NCI-H146 treated with DMSO at 0.1 percent for 48 hours (cell line): ENCODE measurements at regions not wholly inside any gene's neighbourhood (a gene's known extent, or its start where the extent isn't known, plus 50 kb on each side); places are given as distances from the start of the nearest gene placed in this dataset.

Experiments used
- DNase-seq: peaks from one replicate; lab custom pipeline; 2025; ENCODE audit not compliant: unreplicated experiment; lab: John Stamatoyannopoulos, UW

DNA sequence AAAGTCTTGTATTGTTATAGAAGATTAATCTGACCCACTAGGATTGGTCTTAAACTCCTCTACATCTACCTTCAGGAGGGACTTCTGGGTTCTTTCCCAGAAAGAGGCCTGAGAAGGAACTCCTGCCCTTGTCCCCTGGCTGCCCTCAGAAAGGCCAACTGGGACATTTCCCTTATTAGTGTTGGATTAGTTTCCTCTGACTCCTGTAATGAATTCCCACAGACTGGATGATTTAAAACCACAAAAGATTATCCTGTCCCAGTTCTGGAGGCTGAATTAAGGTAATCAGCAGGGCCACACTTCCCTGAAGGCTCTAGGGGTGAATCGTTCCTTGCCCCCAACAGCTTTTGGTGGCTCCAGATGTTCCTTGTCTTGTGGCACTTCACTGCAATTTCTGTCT is 102.8 kb upstream of the NMNAT3 start:
- no peak for DNase-seq

DNA sequence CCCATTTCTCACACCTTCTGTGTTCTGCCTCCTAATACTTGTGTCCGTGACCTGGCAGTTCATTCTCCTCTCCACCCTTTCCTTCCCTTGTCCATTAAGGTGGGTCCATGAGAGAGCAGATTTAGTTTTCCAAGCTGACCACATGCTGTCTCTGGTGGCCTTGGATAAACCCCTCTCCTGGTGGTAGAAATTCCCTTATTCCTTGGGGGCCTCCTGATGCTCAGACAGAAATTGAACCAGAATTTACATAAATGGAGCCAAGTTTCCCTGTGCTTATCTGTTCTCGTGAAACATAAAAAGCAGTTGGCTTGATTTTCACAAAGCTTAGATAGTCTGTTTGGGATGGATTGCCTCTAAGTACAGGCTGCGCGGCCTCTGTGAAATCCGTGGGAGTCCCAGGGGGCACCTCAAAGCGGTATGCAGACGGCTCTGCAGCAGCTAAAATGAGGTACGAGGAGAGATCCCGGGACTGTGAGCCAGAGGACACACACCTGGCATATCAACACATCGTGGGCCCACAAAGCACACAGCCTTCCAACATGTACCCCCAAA is 101.0 kb upstream of the NMNAT3 start:
- DNase-seq: no peak

DNA sequence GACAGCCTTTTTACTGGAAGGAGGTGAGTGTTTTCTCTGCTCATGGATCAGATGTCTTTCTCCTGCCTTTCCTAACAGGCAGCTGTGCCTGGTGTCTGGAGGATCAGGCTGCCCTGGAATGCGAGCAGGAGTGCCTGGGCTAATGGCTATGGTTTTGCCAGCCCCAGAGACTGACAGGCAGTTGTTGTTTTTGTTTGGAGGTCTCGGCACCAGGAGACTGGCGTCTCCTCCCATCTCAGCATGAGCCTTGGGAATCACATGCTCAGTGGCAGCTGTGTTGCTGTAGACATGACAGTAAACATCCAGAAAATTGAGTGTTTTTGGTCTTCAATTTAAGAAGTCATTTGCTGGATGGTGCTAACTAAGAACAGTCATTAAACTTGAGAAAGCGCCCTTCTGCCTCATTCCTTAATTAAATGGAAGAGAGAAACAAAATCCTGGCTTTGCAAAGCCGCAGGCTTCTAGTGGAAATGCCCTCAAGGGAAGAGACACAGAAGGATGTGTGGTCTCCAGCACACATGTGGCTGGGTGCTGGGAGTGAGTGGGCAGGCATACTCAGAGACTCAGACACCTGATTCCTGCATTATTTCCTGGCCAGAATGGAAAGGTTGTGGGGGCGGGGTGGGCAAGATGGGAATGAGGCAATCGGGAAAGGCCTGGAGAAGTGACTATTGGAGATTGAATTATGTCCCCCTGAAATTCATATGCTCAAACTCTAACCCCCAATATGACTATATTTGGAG is 97.0 kb upstream of the NMNAT3 start:
- DNase-seq: peak; percentile 42

DNA sequence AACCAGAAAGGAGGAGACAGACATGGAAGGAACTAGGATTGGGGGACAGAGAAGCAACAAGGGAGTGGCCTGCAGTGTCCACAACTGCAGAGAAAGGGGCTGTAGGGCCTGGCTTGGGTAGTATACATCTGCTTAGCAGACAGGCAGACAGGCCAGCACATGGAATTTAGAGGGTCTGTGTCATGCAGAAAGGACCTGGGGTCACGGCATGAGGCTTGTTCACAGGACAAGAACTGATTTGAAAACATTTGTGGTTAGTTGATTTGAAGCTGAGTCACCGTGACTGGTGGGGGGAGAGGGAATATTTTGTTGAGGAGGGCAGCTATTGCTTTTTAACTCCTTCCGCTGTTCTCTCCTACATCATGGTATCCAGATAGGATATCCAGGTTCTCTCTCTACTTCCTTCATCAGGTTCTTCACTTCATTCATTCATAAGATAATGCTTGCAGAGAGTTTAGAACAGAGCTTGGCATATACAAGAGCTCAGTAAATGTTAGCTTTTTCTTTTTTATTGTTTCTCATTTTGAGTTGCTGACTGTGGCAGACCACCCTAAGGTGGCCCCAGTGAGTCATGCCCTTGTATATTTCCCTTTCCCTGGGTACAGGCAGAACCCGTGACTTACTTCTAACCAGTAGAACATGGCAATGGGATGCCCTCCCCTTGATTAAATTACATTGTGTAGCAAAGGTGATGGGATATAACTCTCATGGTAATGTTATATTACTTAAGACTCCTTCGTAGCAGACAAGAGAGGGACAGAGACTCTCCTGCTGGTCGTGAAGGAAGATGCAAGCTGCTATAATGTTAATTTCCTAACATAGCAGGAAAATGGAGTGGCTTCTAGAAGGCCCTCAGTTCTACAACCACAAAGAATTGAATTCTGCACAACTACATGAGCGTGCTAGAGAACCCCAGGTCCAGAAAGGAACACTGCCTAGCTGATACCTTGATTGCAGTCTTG is 95.0 kb upstream of the NMNAT3 start:
- no peak for DNase-seq

DNA sequence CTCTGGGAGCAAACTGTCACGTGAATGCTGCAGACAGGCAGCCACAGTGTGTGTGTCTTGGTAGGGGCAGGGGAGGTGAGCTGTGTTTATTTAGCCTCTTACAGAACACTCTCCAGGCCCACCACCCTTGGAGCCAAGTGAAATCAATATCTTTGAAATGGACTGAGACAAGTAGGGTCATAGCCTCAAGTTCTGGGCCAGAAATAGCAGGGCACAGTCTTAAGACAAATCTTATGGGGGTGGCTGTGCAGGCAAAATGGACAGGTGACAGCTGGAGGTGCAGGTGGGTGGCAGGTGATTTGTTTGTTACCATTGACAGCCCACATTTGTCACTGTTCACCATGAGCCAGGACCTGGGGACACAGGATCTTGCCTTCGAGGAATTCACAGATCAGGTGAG is 93.6 kb upstream of the NMNAT3 start:
- DNase-seq: peak; percentile 26

DNA sequence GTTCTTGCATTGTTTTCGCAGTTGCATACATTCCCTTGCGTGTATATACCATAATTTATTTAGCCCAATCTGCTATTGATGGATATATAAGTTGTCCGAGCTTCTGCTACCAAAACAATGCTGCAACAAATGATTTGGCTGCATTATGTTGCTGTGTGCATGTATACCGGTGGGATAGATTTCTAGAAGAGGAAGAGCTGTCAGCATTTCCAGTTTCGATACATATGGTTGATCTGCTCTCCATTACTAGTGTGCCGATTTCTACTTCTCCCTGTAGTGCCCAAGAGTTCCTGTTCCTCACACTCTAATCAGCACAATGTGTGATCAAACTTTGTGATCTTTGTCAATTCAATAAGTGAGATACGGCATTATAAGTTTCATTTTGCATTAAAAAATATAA is 92.8 kb upstream of the NMNAT3 start:
- DNase-seq: no peak

DNA sequence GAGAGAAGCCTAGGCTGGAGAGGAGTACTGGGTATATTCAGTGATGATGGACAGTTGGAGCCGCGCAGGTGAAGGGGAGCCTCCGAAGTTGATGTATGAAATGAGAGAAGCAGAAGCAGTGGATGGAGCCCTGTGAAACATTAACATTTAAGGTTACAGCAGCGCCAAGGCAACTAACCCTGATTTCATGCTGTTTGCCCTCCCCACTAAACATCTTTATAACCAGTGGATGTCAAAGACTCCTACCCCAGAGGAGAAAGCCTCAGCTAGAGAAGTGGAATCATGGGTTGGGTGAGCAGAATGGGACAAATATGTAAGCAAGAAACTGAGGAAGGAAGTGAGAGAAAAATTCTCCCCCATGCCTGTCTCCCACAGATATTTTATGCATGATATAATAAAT is 92.0 kb upstream of the NMNAT3 start:
- no peak for DNase-seq

DNA sequence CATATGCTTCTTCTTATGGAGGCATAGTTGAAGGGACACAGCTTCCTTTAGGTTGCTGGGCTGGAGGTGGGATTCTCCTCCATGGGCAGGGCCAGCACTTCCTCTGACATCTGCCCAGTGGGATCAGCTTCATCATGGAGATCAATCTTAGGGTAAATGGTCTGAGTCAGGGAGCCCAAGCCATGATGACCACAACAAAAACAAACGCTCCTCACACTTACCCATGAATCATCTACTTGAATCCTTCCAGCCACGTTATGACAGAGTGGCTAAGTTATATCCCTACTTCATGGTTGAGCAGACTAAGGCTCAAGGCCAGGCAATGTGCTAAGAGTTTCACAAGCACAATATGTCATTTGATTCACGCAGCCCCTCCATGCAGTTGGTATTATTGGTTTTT is 87.2 kb upstream of the NMNAT3 start:
- DNase-seq: no peak

DNA sequence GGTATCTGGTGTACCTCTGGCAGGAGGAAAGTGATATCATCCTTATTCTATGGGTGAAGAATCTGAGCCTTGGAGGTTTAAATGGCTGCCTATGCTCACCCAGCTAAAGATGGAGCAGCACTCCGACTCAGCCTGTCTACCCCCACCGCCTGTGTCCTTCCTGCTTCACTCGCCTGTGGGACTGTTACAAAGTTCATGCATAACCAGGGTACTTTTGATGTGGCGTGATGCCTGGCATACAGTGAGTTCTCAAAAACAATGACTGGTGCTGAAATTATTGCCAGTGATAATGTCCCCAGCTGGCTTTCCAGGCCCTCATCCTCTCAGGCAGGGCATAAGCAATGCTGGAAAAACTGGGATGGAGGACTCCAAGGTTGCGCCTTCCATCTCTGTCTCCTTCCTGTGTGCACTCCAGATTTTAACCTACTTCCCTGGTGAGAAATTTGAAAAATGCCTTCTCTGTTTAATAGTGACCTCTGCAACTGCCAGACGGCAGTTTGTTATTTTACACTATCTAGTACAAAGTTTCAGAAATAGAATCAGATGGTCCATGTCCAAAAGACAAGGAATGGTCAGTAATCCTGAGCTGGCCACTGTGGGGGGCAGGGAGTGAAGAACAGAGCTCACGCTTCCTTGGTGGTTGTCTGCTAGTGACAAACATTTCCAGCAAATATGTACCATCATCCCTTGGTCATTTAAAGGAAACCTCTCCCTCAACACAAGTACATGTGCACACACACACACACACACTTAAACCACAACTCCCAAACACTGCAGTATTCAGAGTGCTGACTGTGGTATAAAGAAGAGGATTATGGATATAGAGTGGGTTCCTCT is 86.5 kb upstream of the NMNAT3 start:
- no peak for DNase-seq

DNA sequence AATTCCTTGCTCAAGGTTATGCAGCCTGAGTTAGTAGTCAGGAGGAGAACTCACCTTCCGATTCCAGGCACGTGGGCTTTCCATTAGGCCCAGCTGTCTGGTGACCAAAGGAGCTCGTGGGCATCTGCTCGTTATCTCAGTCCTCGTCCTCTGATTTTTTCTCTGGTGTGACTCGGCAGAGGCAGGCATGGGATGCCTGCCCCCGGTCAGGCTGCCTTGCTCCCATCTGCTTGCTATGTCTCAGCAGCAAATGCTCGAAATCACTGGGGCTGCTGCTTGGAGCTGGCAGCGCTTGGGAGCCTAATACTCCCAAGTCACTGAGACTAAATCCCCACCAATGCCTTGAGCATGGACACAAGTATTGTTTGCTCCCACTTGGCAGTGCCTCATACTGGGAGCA is 84.5 kb upstream of the NMNAT3 start:
- DNase-seq: no peak

DNA sequence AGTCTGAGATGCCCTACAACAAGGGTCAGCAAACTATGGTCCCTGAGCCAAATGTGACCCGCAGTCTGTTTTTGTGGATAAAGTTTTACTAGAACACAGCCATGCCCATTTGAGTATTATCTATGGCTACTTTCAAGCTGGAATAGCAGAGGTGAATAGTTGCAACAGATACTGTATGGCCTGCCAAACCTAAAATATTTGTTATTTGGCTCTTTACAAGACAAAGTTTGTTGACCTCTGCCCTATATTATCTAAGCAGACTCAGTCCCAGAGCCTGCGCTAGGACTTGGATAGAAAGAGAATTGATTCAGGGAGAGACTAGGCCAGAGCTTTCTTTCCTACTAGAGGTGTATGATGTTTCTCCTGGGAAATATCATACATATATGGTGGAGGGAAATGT is 81.7 kb upstream of the NMNAT3 start:
- DNase-seq: no peak

DNA sequence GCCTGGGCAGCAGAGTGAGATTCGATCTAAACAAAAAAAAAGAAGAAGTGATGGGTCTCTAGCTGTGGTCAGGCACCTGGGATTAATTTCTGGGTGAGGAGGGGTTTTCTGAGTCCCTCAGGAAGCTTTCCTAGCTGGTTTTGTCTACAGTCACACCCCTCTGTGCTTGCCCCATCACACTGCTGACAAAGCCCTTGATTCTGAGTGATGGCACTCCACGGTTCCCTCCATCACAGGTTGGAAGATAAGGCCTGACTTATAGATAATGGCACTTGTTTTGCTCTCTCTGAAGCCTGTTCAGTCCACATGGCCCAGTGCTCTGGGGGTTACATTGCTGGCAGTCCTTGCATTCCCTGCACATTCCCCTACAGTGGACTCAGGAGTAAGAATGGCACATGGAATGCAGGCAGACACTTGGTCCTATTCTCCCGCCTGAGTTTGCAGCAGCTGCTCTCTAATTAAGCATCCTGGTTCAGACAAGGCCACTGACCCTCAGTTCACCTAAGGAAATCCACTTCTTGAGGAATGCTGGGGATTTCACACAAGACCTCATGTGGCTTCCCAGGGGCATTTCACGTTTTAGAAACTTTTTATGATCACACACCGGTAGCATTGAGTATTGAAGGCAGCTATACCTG is 81.0 kb upstream of the NMNAT3 start:
- DNase-seq: no peak

DNA sequence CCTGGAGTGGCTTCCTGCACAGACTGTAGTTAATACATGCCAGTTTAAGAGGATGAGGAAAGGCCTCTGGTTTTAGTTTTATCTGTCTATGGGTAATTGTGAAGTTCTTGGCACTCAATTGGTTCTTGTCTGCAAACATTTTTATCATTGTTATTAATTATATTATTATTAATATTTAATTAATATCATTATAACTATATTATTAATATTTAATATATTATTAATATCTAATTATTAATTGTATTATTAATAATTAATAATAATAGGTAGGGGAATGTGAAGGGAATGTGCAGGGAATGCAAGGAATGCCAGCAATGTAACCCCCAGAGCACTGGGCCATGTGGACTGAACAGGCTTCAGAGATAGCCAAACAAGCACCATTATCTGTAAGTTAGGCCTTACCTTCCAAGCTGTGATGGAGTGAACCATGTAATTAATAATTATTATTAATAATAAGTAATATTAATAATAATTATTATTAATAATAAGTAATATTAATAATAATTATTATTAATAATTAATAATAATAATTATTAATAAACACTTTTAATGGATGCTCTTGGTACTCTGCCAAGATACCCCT is 79.8 kb upstream of the NMNAT3 start:
- no peak for DNase-seq

DNA sequence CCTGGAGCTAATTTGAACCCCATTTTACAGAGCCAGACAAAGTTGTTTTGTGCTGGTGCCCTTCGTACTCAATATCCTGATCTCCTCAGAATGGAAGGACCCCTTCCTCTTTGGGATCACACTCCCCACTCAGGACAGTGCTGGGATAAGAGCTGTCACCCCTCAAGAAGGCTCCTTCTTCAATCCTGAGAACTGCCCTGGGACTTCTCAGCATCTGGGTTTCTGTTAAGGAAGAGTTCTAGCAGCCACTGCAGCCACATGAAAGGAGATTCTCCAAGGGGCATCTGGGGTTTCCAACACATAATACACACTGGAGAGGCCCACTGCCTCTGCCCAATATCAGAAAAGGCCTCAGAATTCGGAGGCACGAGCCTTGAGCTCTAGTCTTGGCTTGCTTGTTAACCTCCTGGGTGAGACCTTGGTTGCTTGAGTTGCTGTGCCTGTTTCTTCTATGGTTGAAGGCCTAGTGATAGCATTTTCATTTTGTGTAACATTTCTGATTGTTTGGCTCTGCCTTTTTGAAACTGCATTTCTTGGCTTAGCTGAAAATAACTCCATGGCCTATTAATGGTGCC is 78.8 kb upstream of the NMNAT3 start:
- DNase-seq: no peak

DNA sequence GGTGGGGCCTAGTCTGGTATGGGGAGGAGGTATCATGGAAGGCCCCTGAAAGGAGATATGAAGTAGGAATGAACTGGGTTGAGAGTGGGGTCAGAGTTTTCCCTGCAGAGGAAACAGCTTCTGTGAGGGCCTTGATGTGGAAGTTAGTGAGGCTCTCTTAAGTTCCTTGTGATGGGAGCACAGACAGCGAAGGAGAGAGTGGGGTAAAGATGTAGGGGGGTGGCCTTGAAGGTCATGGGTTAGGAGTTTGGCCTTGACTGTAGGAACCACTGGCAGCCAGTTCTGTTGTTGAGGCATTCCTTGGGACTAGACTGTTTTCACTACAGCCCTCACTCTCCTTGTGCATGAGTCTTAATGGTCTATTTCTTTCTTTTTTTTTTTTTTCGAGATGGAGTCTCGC is 77.8 kb upstream of the NMNAT3 start:
- no peak for DNase-seq

DNA sequence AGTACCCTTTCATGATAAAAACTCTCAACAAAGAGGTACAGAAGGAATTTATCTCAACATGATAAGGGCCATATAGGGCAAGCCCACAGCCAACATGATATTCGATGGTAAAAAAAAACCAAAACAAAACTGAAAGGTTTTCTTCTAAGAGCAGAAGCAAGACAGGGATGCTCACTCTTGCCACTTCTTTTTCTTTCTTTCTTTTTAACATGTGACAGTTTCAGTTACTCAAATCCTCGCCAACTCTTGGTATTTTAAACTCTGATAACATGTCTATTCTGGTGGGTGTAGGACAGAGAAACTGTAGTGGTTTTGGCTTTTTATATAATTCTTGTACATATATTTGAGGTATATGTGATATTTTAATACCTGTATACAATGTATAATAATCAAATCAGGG is 74.0 kb upstream of the NMNAT3 start:
- no peak for DNase-seq

DNA sequence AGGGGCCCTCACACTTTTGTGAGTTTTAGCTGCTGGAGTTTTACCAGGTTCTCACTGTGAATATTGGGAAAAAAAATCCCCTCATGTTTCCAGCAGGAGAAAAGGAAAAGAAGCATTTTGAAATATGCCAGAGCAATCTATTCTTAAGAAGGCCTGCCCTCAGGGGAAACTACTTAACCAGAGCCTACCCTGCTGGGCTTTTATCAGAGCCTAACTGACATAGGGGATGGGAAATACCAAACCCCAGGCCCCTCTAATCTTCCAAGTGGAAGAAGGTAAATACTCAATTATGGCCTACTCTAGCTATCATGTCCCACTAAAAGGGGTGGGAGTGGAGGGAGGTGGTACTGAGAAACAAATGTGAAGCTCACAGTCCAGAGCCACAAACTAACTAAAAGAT is 68.7 kb upstream of the NMNAT3 start:
- DNase-seq: peak; percentile 22

DNA sequence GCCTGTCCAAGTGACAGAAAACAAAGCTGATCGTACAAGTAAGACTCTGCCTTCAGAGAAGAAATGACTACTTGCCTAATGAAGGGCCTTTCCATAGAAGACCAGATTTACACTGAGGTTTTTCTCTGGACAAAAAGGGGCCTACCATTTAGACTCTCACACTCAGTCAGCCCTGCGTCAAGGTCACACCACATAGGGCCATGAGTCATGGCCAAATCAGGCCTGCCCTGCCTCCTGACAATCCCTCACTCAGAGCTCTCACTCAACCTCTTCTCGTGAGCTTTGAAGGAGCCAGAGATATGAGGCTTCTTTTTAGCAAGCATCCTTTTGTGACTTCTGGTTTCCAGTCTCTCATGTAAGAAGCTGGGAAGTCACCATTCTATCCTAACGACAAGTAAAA is 68.1 kb upstream of the NMNAT3 start:
- DNase-seq: no peak

DNA sequence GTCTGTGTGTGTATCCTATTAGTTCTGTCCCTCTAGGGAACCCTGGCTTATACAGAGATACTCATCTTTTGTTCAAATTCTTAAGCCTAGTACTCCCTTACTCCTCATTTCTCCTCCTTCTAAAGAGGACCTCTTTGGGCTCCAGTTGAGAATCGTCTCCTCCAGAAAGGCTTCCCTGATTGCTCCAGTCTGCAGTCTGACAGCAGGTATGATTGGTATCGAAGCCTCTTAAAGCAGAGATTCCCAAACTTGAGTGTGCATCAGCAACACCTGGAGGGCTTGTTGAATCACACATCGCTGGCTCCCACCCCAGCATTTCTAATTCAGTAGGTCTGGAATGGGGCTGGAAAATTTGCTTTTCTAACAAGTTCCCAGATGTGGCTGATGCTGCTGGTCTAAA is 60.9 kb upstream of the NMNAT3 start:
- no peak for DNase-seq
